GM12878 (cell line): ENCODE measurements at regions not wholly inside any gene's neighbourhood (a gene's known extent, or its start where the extent isn't known, plus 50 kb on each side); places are given as distances from the start of the nearest gene placed in this dataset.

ENCODE experiments used
- CTCF ChIP-seq, 3 experiments: IDR thresholded peaks in 2 of 3; conservative IDR thresholded peaks in 1 of 3; 2 replicates each; pipeline ENCODE4 v1.5.1; 2011; ENCODE audit warnings: low read depth in 3 of 3, low read length in 3 of 3, mild to moderate bottlenecking in 3 of 3, control low read depth in 2 of 3, moderate library complexity in 2 of 3, inconsistent platforms in 1 of 3, mixed read lengths in 1 of 3; ENCODE audit not compliant: control insufficient read depth in 2 of 3, insufficient read depth in 1 of 3; ENCODE audit errors: extremely low read depth in 1 of 3
- EP300 ChIP-seq, 2 experiments: fragments of 150-350 bp in 1 of 2; IDR thresholded peaks; 2 replicates each; pipeline ENCODE4 v1.6.1; 2011 to 2012; ENCODE audit warnings: low read depth in 2 of 2, low read length in 2 of 2, borderline replicate concordance in 1 of 2, improper control_type of control experiment in 1 of 2, inconsistent platforms in 1 of 2; ENCODE audit not compliant: control insufficient read depth in 1 of 2
- HCFC1 ChIP-seq: fragments of 150-350 bp; IDR thresholded peaks from 2 replicates; pipeline ENCODE4 v1.6.1; 2014; ENCODE audit warnings: low read length
- JUND ChIP-seq: IDR thresholded peaks from 2 replicates; pipeline ENCODE4 v1.6.1; 2012; ENCODE audit warnings: low read depth, mild to moderate bottlenecking, low read length, improper control_type of control experiment, moderate library complexity
- KLF5 ChIP-seq: fragments of 450-650 bp; IDR thresholded peaks from 2 replicates; pipeline ENCODE4 v1.6.1; 2014; ENCODE audit warnings: mild to moderate bottlenecking; ENCODE audit not compliant: partially characterized antibody
- MYB ChIP-seq: fragments of 150-350 bp; IDR thresholded peaks from 2 replicates; pipeline ENCODE4 v1.6.1; 2014; ENCODE audit warnings: mild to moderate bottlenecking, low read depth, low read length, borderline replicate concordance
- POLR2AphosphoS5 ChIP-seq: IDR thresholded peaks from 2 replicates; pipeline ENCODE4 v1.6.1; 2011; ENCODE audit warnings: mild to moderate bottlenecking, low read length, inconsistent platforms
- RAD51 ChIP-seq: fragments of 450-650 bp; IDR thresholded peaks from 2 replicates; pipeline ENCODE4 v1.6.1; 2016; ENCODE audit warnings: moderate library complexity, mild to moderate bottlenecking, inconsistent platforms
- REST ChIP-seq: IDR thresholded peaks from 2 replicates; pipeline ENCODE4 v1.6.1; 2012; ENCODE audit warnings: mild to moderate bottlenecking, low read depth, low read length
- RFX5 ChIP-seq: IDR thresholded peaks from 2 replicates; pipeline ENCODE4 v1.6.1; 2011; ENCODE audit warnings: low read depth, low read length, improper control_type of control experiment
- RUNX3 ChIP-seq: IDR thresholded peaks from 2 replicates; pipeline ENCODE4 v1.6.1; 2012; ENCODE audit warnings: low read length, inconsistent platforms
- TAF1 ChIP-seq: IDR thresholded peaks from 2 replicates; pipeline ENCODE4 v1.6.1; 2011; ENCODE audit warnings: mild to moderate bottlenecking, low read depth, low read length, borderline replicate concordance
- ZBTB33 ChIP-seq: fragments of 450-650 bp; IDR thresholded peaks from 2 replicates; pipeline ENCODE4 v1.6.1; 2017; ENCODE audit warnings: mild to moderate bottlenecking

GRCh38 chr18:77657651-77658298, 408.1 kb downstream of the GALR1 start:
- TF ChIP-seq CTCF (IDR thresholded peaks at IDR 0.05 in 2 of 3, conservative IDR thresholded peaks at IDR 0.05 in 1 of 3; ENCODE audit: control insufficient read depth in 2 of 3, extremely low read depth in 1 of 3, insufficient read depth in 1 of 3, low read depth in 3 of 3, low read length in 3 of 3) (no peak), KLF5 (no peak), RFX5 (no peak), HCFC1 (no peak), POLR2AphosphoS5 (no peak), REST (no peak), EP300 (IDR thresholded peaks at IDR 0.05; ENCODE audit: borderline replicate concordance in 1 of 2, control insufficient read depth in 1 of 2, low read depth in 2 of 2, low read length in 2 of 2) (no peak), TAF1 (no peak), JUND (no peak), RUNX3 (no peak), MYB (no peak), ZBTB33 (no peak), RAD51 (no peak)
